Nephron (organoid): ENCODE measurements at regions not wholly inside any gene's neighbourhood (a gene's known extent, or its start where the extent isn't known, plus 50 kb on each side); places are given as distances from the start of the nearest gene placed in this dataset.

Experiments
- H3K27ac Mint-ChIP-seq, 3 experiments: 2 replicates each; pipeline ENCODE4 v1.8.0; 2020; ENCODE audit warnings: mixed read lengths in 3 of 3, mild to moderate bottlenecking in 2 of 3, moderate library complexity in 1 of 3
- H3K27me3 Mint-ChIP-seq: 2 replicates; pipeline ENCODE4 v1.8.0; 2021; ENCODE audit warnings: low read depth, mild to moderate bottlenecking, moderate library complexity, mixed read lengths
- H3K36me3 Mint-ChIP-seq: 2 replicates; pipeline ENCODE4 v1.8.0; 2020; ENCODE audit warnings: low read depth, mixed read lengths
- H3K4me1 Mint-ChIP-seq: 2 replicates; pipeline ENCODE4 v1.8.0; 2020; ENCODE audit warnings: mixed read lengths
- H3K4me3 Mint-ChIP-seq, 3 experiments: 2 replicates each; pipeline ENCODE4 v1.8.0; 2020; ENCODE audit warnings: mild to moderate bottlenecking in 3 of 3, mixed read lengths in 3 of 3, moderate library complexity in 2 of 3
- H3K9me3 Mint-ChIP-seq: 2 replicates; pipeline ENCODE4 v1.8.0; 2020; ENCODE audit warnings: mixed read lengths
- TF ChIP-seq, protein P1 (sequence below), 3 experiments: fragments of 200-600 bp; sonication (generic); IDR thresholded peaks; one replicate each; pipeline ENCODE4 v1.5.0; 2021; ENCODE audit warnings: antibody characterized with exemption in 3 of 3; ENCODE audit not compliant: unreplicated experiment in 3 of 3

DNA sequence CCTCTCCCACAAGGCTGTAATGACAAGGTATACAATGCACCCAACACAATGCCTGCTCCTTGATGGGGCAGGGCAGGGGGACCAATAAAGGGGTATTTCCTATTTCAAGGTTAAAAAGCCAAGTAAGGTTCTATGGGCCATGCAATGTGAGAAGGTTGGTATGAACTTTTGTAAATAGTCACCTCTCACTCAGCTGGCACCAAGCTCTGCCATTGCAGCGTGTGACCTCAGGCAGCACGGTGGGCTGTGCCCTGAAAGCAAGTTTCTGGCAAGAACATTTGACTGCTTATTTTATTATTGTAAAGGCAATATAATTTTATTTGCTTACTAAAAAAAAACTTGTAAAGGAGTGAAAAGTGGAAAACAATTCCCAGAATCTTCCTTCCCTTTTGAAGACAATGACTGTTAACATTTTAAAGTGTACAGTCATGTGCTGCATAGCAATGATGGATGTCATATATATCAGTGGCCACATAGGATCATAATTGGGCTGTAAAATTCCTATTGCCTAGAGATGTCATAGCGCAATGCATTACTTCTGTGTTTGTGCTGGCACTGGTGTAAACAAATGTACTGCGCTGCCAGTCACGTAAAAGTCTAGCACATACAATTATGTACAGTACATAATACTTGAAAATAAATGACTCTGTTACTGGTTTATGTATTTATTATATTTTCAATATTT lies 167.3 kb upstream of the RORA start:
- Mint-ChIP-seq H3K4me1 (no peaks in the 10 kb centered on the region), H3K9me3 (no peaks in the 10 kb centered on the region), H3K36me3 (no peaks in the 10 kb centered on the region), H3K27me3 (no peaks in the 10 kb centered on the region), H3K27ac (no peak overlapping the region), H3K4me3 (no peak overlapping the region)
- TF ChIP-seq, protein P1, sequence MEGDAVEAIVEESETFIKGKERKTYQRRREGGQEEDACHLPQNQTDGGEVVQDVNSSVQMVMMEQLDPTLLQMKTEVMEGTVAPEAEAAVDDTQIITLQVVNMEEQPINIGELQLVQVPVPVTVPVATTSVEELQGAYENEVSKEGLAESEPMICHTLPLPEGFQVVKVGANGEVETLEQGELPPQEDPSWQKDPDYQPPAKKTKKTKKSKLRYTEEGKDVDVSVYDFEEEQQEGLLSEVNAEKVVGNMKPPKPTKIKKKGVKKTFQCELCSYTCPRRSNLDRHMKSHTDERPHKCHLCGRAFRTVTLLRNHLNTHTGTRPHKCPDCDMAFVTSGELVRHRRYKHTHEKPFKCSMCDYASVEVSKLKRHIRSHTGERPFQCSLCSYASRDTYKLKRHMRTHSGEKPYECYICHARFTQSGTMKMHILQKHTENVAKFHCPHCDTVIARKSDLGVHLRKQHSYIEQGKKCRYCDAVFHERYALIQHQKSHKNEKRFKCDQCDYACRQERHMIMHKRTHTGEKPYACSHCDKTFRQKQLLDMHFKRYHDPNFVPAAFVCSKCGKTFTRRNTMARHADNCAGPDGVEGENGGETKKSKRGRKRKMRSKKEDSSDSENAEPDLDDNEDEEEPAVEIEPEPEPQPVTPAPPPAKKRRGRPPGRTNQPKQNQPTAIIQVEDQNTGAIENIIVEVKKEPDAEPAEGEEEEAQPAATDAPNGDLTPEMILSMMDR (IDR thresholded peaks at IDR 0.05; ENCODE audit: unreplicated experiment in 3 of 3), result no peak

DNA sequence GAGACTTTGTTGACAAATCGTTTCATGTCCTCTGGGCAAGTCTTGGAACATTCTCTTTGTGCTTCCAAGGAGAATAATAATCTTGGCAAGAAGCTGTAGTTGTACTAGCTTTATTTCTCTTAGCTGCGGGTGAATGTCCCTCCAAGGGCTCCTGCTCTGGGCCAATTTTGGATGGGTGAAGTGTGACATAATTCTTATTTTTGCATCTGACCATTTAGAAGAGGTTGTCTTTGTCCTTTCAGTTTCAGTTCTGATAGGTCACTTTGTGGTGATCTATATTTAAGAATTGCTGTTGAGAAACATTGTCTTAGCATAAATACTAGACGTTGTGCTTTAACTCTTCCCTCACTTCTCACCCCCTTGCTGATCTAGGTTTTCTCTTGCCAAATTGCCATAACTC lies 164.8 kb upstream of the RORA start:
- Mint-ChIP-seq H3K4me3 (no peak overlapping the region), H3K4me1 (no peaks in the 10 kb centered on the region), H3K9me3 (no peaks in the 10 kb centered on the region), H3K27ac (no peak overlapping the region), H3K36me3 (no peaks in the 10 kb centered on the region), H3K27me3 (no peaks in the 10 kb centered on the region)
- TF ChIP-seq, protein P1 (IDR thresholded peaks at IDR 0.05; ENCODE audit: unreplicated experiment in 3 of 3), result no peak

DNA sequence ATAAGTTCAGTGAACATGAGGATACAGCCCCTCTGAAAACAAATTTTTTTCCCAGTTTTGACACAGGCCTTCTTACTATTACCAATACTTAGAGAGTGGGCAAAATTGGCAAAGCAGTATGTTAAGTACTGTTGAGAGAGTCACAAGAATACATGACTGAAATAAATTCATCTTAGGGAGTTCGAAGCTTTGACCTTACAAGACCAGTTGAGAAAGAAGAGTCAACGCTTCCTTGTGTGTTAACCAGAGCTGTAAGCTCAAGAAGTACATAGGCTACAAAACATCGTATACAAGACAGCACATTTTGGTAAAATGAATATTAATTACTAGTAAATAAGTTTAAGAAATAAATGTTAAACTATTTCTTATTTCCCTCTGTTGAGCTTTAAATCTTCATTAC lies 164.4 kb upstream of the RORA start:
- H3K9me3 Mint-ChIP-seq, result no peaks in the 10 kb centered on the region
- H3K36me3 Mint-ChIP-seq, result no peaks in the 10 kb centered on the region
- H3K27ac Mint-ChIP-seq, result no peak overlapping the region
- no peaks in the 10 kb centered on the region for H3K27me3 Mint-ChIP-seq
- H3K4me1 Mint-ChIP-seq, result no peaks in the 10 kb centered on the region
- TF ChIP-seq, protein P1 (IDR thresholded peaks at IDR 0.05; ENCODE audit: unreplicated experiment in 3 of 3), result no peak
- no peak overlapping the region for H3K4me3 Mint-ChIP-seq

DNA sequence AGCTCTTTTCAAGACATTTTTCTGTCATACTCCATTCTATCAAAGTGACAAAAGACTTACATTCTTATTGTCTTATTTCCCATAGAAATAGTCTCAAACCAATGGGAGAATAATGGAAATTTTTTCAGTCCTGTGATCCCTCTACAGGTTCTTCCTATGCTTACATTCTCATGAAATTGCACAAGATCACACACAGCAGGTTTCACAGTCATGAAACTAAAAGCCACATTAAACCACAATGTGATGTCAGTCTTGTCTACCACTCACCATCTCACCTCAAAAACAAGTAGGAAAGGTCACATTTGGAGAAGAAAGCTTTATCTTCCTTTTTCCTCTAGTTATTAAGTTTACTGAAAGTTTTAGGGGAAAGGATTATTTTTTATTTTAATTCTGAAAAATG lies 161.0 kb upstream of the RORA start:
- TF ChIP-seq, protein P1 (IDR thresholded peaks at IDR 0.05; ENCODE audit: unreplicated experiment in 3 of 3), result no peak
- no peaks in the 10 kb centered on the region for H3K27me3 Mint-ChIP-seq

DNA sequence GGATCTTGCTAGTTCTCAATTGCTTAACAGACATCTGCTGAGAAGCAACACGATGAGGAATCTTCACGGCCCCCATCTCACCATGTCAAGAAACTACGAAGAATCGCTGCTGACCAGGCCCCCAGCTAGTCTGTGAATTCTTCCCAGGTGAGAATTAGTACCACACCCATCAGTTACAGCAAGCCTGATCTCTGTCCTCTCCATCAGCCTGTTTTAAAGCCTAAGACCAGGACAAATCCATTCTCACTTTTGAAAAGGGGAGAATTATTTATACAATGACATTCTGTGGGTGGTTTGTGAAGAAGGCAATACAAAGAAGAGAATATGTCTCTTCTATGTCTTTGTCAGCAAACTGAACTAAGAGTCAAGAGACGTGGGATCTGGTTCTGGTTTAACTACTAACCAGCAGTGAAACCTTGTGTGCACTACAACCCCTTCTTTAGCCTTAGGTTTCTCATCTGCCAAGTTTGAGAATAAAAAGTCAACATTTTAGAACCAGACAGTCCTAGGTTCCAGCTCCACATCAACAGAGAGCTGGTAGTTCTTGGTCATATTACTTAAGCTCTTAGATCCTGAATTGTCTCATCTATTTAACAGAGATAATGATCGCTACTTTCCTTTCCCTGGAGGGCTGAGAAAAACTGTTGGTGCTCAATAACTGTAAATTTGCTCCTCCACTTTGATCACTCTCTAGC lies 160.4 kb upstream of the RORA start:
- Mint-ChIP-seq H3K9me3 (peaks cover 16% of the 10 kb centered on the region), H3K27me3 (no peaks in the 10 kb centered on the region), H3K27ac (no peak overlapping the region), H3K4me3 (no peak overlapping the region), H3K4me1 (no peaks in the 10 kb centered on the region), H3K36me3 (no peaks in the 10 kb centered on the region)
- TF ChIP-seq, protein P1 (IDR thresholded peaks at IDR 0.05; ENCODE audit: unreplicated experiment in 3 of 3), result no peak

More for the DNA sequence above, 161.0 kb upstream of the RORA start:
- H3K36me3 Mint-ChIP-seq, result no peaks in the 10 kb centered on the region
- no peak overlapping the region for H3K4me3 Mint-ChIP-seq
- H3K4me1 Mint-ChIP-seq, result no peaks in the 10 kb centered on the region
- H3K27ac Mint-ChIP-seq, result no peak overlapping the region
- peaks cover 13% of the 10 kb centered on the region for H3K9me3 Mint-ChIP-seq

DNA sequence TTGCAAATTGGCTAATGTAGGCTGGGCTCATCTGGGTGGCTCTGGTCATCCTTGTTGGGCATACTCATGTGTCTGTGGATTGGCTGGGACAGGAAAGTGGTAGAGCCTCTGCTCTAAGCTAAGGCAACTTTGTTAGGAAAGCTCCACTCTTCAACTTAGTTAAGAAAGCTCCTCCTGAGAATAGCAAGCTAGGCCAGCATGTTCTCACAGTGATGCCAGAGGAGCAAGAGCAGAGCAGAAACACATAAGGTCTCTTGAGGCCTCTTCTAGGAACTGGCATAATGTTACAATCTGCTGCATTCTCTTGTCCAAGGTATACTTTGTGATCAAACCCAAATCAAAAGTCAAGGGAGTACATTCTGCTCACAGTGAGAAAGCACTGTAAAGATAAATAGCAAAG lies 158.6 kb upstream of the RORA start:
- no peak overlapping the region for H3K27ac Mint-ChIP-seq
- H3K36me3 Mint-ChIP-seq, result no peaks in the 10 kb centered on the region
- H3K27me3 Mint-ChIP-seq, result no peaks in the 10 kb centered on the region
- H3K4me1 Mint-ChIP-seq, result no peaks in the 10 kb centered on the region
- H3K9me3 Mint-ChIP-seq, result peaks cover 16% of the 10 kb centered on the region
- TF ChIP-seq, protein P1 (IDR thresholded peaks at IDR 0.05; ENCODE audit: unreplicated experiment in 3 of 3), result no peak
- no peak overlapping the region for H3K4me3 Mint-ChIP-seq
